GM10266 (cell line): ENCODE measurements at regions not wholly inside any gene's neighbourhood (a gene's known extent, or its start where the extent isn't known, plus 50 kb on each side); places are given as distances from the start of the nearest gene placed in this dataset.
"Not testable (repeated sequence)": the region's sequence is repeated elsewhere in the genome, so short reads cannot be mapped to it uniquely, and the experiment has no call there.

Experiments used
- DNase-seq: peaks from one replicate; pipeline ENCODE4 v3.0.0; 2012; ENCODE audit errors: extremely low spot score
- TF ChIP-seq, protein P1 (sequence below): IDR thresholded peaks from 2 replicates; pipeline ENCODE4 v1.5.1; 2012; ENCODE audit warnings: mild to moderate bottlenecking, low read depth; ENCODE audit not compliant: control insufficient read depth, insufficient read depth; ENCODE audit errors: missing control alignments

DNA sequence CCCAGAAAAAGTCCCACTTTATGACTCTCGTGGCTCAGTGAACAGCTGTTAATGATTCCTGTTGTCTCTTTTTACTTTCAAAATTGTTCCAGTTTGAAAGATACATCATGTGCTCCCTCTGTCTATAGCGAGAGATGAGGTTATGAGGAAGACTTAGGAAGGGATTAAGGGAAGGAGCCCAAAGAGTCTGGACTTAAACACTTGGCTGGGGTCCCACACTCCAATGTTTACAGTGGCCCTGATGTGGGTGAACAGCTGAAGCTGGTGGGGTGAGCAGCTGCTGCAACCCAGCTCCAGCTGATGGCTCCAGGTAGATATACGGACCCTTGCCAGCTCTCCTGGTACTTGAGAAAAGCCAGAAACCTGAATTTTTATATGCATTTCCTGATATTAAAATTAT, 84.5 kb upstream of the PLET1 start:
- no peak for DNase-seq
- TF ChIP-seq, protein P1, sequence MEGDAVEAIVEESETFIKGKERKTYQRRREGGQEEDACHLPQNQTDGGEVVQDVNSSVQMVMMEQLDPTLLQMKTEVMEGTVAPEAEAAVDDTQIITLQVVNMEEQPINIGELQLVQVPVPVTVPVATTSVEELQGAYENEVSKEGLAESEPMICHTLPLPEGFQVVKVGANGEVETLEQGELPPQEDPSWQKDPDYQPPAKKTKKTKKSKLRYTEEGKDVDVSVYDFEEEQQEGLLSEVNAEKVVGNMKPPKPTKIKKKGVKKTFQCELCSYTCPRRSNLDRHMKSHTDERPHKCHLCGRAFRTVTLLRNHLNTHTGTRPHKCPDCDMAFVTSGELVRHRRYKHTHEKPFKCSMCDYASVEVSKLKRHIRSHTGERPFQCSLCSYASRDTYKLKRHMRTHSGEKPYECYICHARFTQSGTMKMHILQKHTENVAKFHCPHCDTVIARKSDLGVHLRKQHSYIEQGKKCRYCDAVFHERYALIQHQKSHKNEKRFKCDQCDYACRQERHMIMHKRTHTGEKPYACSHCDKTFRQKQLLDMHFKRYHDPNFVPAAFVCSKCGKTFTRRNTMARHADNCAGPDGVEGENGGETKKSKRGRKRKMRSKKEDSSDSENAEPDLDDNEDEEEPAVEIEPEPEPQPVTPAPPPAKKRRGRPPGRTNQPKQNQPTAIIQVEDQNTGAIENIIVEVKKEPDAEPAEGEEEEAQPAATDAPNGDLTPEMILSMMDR = no peak

DNA sequence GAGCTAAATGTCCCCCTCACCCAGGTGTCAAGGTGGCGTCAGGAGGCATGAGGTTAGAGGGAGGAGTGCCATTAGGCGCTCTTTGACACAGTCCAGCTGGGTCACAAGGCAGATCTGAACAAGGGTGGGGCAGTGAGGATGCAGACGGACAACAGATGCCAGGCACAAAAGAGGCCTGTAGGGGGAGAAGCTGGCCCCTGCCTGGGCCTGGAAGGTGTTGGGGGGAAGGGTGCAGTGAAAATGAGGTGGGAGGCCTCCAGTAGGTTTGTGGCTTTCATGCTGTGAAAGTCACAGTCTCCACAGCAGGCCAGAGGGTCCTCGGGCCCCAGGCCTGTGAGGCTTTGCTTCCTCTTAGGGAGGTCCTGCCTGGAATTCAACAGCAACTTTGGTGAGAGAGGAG, 85.0 kb upstream of the PLET1 start:
- no peak for DNase-seq
- TF ChIP-seq, protein P1 = peak; percentile 11

DNA sequence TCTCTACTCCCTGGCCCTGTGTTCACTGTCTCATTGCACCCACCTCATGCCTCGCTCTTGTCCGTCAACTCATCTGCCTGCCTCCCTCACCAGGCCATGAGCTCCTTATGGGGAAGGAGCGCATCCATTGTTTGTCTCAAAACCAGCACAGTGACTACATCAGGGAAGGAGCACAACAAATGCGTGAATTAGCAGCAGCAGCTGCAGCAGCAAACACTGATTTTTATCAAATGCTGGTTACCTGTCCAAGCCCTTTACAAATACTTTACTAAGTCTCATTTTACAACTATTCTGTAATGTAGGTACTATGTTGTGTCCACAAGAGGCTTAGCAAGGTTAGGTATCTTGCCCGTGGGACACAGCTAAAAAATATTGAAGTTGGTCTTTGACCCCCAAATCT, 85.9 kb upstream of the PLET1 start:
- TF ChIP-seq, protein P1 = no peak
- no peak for DNase-seq

DNA sequence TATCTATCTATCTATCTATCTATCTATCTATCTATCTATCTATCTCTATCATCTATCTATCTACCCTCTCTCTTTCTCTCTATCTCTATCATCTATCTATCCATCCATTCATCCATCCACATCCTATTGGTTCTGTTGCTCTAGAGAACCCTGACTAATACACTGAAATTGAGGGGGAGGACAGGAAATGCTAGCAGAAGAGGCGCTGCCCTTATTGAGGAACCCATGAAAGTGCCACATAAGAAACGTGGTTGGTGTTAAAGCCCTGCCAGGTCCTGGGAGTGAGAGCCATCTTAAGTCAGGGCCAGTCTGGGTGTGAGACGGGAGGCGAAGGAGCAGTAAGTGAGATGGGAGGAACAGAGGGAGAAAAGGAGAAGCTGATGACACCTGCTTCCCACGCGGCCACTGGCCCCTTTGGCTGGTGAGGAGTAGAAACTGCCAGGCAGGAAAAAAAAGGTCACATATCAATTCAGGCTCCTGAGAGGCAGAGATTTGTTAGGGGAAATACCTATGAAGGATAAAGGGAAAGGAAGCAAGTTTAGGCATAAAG, 87.9 kb upstream of the PLET1 start:
- TF ChIP-seq, protein P1 = no peak
- no peak for DNase-seq

DNA sequence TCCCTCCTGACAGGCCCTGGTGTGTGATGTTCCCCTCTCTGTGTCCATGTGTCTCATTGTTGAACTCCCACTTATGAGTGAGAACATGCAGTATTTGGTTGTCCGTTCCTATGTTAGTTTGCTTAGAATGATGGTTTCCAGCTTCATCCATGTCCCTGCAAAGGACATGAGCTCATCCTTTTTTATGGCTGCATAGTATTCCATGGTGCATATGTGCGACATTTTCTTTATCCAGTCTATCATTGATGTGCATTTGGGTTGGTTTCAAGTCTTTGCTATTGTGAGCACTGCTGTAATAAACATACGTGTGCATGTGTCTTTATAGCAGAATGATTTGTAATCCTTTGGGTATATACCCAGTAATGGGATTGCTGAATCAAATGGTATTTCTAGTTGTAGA, 90.8 kb upstream of the PLET1 start:
- not testable (repeated sequence) for DNase-seq

DNA sequence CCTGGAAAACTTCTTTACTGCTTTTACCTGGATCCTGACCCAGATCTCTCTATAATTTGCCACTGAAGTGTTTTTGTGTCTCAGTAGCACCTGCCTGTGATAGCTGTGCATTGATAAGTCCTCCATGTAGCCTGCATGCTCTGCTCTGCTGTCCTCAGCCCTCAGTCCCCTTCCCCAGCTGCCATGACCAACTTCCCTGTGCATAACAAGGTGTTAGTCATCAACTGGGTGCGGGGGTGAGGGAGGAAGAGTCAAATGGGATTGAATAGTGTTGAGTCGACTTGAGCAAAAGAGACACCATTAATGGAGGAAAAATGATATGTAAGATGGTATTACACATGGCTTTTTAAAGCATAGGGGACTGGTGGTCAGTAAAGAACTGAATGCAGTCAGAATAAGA, 92.2 kb upstream of the PLET1 start:
- no peak for DNase-seq
- TF ChIP-seq, protein P1 = no peak

DNA sequence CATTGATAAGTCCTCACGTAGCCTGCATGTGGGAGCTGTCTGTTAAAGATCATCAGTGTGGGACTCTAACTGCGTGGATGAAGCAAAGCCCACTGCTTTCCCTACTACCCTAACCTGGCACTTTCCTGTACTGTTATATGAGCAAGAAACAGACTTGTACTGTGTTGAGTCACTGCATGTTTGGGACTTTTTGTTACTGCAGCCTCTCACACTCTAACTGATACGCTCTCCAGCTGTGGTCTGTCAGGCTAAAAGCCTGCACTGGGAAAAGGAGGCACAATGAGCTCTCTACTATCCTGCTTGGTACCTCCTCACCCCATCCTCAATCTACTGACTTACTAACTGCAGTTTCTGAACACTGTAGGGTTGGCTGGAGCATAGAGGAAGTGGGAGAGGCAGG, 93.7 kb upstream of the PLET1 start:
- TF ChIP-seq, protein P1 = no peak

DNA sequence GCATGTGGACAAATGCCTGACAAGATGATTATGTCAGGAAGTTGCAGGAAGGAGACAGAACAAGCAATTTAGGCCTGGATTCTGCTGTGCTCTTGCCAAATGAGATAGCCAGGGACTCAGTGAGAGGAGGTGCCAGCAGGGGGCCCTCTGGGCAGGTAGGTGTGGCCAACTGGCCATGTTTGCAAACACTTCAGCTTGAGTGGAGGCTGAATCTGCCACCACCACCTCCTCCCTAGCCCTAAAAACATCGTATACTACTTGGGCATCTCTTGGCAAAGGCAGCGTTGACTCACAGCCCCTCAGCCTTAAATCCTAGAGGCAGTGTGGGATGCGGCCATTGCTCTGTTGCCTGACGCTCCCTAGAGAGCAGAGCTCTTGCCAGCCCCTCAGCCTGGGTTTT, 95.1 kb upstream of the PLET1 start:
- DNase-seq = no peak
- TF ChIP-seq, protein P1 = peak; percentile 5

More for the DNA sequence above, 93.7 kb upstream of the PLET1 start:
- no peak for DNase-seq
